Activated CD8-positive, alpha-beta memory T cell treated with anti-CD3 and anti-CD28 coated beads for 4 hours (primary cell): ENCODE measurements at regions not wholly inside any gene's neighbourhood (a gene's known extent, or its start where the extent isn't known, plus 50 kb on each side); places are given as distances from the start of the nearest gene placed in this dataset.

Source experiments
- DNase-seq, 2 donors: peaks; one replicate each; pipeline ENCODE4 v3.0.0-alpha.2; 2020; ENCODE audit warnings: low read depth in 2 of 2

GRCh38 chr10:3484306-3485056 lies 300.5 kb downstream of the KLF6 start:
- no peak for DNase-seq

- DNase-seq: no peak
These were observed 302.6 kb downstream of the KLF6 start for GRCh38 chr10:3482200-3482993.

GRCh38 chr10:3481496-3481895 lies 303.5 kb downstream of the KLF6 start:
- no peak for DNase-seq

GRCh38 chr10:3480990-3481315 lies 304.1 kb downstream of the KLF6 start:
- DNase-seq: no peak

- DNase-seq: no peak
These were observed 304.6 kb downstream of the KLF6 start for GRCh38 chr10:3480281-3480989.

GRCh38 chr10:3478632-3479240 lies 306.2 kb upstream of the PITRM1 start:
- DNase-seq: no peak

- DNase-seq: no peak
These were observed 305.6 kb upstream of the PITRM1 start for GRCh38 chr10:3478153-3478552.

GRCh38 chr10:3477683-3478082 lies 305.1 kb upstream of the PITRM1 start:
- no peak for DNase-seq

GRCh38 chr10:3476640-3477448 lies 304.3 kb upstream of the PITRM1 start:
- no peak for DNase-seq

GRCh38 chr10:3476186-3476585 lies 303.6 kb upstream of the PITRM1 start:
- DNase-seq: no peak

GRCh38 chr10:3475367-3475766 lies 302.8 kb upstream of the PITRM1 start:
- DNase-seq: no peak

- DNase-seq: no peak
These were observed 301.7 kb upstream of the PITRM1 start for GRCh38 chr10:3474266-3474665.

GRCh38 chr10:3473271-3473670 lies 300.7 kb upstream of the PITRM1 start:
- no peak for DNase-seq

- DNase-seq: no peak
These were observed 299.9 kb upstream of the PITRM1 start for GRCh38 chr10:3472287-3473051.

- DNase-seq: no peak
These were observed 299.3 kb upstream of the PITRM1 start for GRCh38 chr10:3471927-3472286.

GRCh38 chr10:3471472-3471871 lies 298.9 kb upstream of the PITRM1 start:
- DNase-seq: no peak

GRCh38 chr10:3470191-3470590 lies 297.6 kb upstream of the PITRM1 start:
- DNase-seq: no peak

GRCh38 chr10:3469639-3470020 lies 297.0 kb upstream of the PITRM1 start:
- no peak for DNase-seq

- no peak for DNase-seq
These were observed 296.5 kb upstream of the PITRM1 start for GRCh38 chr10:3468919-3469638.
